WI38 (cell line): ENCODE measurements at regions not wholly inside any gene's neighbourhood (a gene's known extent, or its start where the extent isn't known, plus 50 kb on each side); places are given as distances from the start of the nearest gene placed in this dataset.

ENCODE experiments used
- H3K4me3 ChIP-seq: 2 replicates; pipeline ENCODE4 v1.5.1; 2011; ENCODE audit warnings: low read depth, mild to moderate bottlenecking, control low read depth, low read length
- TF ChIP-seq, protein P1 (sequence below): IDR thresholded peaks from 2 replicates; pipeline ENCODE4 v1.5.1; 2012; ENCODE audit warnings: low read depth, mild to moderate bottlenecking, control low read depth, low read length

DNA sequence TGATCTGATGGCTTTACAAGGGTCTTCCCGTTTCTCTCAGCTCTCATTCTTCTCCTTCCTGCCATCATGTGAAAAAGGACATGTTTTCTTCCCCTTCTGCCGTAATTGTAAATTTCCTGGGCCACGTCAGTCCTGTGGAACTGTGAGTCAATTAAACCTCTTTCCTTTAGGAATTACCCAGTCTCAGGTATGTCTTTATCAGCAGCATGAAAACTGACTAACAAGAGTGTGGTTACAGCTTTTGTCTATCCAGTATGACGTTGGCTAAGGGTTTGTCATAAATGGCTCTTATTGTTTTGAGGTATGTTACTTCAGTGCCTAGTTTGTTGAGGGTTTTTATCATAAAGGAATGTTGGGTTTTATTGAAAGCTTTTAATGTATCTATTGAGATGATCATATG lies 501.6 kb downstream of the CAAP1 start:
- TF ChIP-seq, protein P1, sequence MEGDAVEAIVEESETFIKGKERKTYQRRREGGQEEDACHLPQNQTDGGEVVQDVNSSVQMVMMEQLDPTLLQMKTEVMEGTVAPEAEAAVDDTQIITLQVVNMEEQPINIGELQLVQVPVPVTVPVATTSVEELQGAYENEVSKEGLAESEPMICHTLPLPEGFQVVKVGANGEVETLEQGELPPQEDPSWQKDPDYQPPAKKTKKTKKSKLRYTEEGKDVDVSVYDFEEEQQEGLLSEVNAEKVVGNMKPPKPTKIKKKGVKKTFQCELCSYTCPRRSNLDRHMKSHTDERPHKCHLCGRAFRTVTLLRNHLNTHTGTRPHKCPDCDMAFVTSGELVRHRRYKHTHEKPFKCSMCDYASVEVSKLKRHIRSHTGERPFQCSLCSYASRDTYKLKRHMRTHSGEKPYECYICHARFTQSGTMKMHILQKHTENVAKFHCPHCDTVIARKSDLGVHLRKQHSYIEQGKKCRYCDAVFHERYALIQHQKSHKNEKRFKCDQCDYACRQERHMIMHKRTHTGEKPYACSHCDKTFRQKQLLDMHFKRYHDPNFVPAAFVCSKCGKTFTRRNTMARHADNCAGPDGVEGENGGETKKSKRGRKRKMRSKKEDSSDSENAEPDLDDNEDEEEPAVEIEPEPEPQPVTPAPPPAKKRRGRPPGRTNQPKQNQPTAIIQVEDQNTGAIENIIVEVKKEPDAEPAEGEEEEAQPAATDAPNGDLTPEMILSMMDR: no peak
- H3K4me3 ChIP-seq: no peak overlapping the region

DNA sequence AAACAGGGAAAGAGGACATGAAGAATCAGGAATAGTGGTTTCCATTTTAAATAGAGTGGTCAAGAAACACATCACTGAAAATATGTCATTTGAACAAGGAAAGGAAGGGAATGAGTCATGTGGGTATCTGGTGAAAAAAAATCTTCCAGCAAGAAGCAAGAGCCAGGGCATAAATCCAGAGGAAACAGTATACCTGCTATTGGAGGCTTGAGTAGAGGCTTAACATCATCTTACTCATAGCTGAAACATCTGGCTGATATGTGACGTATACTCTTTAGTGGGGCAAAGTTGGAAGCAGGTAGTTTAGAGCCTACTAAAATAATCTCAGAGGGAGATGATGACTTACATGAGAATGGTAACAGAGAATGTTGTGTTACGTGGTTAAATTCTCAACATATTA lies 517.2 kb downstream of the CAAP1 start:
- TF ChIP-seq, protein P1: no peak
- no peak overlapping the region for H3K4me3 ChIP-seq

DNA sequence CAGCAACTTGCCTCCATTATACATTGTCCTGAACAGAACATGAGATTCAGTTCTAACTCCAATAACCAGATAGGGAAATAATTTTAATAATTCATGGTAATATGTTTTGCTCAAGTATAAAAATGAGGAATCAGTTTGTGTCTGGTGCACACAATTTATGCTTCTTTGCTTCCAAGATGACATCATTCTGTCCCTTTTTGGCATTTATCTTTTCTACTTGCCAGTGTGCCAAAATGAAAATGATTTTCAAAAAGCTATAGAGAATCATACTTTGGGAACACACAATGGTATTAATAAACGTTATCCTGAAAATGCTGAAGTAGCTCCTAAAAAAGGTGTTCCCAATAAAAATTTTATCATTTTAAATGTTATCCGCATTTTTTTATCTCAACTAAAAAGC lies 519.0 kb downstream of the CAAP1 start:
- TF ChIP-seq, protein P1: no peak
- H3K4me3 ChIP-seq: no peak overlapping the region

DNA sequence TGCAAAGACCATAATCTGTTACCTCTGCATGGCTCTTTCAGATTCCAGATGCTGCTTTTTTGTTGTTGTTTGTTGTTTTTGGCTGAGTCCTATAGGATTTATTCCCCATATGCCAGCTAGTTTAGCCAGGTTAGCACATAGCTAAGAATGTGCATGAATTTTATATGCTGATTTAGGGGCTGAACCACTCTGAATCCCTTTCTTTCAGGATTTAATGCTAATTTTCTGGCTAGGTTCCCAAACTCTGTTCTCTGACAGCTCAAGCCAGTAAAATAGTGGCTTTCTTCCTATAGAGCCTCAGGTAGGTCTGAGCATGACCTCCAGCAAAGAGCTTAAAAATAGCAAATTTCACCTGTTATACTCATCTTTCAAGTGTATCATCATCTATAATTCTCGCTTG lies 521.4 kb downstream of the CAAP1 start:
- TF ChIP-seq, protein P1: no peak
- H3K4me3 ChIP-seq: no peak overlapping the region

DNA sequence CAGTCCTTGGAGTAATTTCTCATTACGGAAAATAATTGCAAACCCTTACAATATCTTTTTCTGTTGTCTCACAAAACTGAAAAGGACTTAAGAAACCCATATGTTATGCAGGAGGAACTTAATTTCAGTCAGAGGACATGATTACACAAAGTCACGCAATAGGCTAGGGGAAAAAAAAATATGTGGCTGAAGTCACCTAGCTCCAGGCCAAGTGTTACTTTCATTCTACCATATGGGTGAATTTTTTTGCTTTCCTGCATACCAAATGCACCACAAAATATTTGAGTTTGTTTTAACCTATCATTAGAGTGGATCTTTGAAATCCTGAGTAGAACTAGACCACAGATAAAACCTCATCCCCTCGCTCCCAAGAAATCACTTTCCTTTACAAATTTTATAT lies 523.5 kb downstream of the CAAP1 start:
- TF ChIP-seq, protein P1: no peak
- H3K4me3 ChIP-seq: no peak overlapping the region

DNA sequence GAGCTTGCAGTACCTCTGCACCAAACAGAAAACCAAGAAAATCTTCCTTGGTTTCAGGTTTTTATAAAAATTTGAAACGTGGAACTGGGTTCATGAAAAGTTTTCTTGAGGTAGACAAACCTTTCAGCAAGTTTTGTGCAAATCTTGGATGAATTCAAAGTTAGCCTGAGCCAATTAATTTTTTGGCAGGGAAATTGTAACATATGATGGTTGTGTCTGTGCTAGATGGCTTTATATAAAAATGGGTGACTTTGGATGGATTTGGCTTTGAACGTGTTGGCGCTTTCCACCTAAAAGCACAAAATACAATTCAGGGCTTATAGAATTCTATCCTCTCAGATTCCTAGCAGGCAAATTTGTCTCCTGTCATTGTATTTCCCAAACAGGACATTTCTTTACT lies 524.4 kb downstream of the CAAP1 start:
- no peak overlapping the region for H3K4me3 ChIP-seq
- TF ChIP-seq, protein P1: no peak

DNA sequence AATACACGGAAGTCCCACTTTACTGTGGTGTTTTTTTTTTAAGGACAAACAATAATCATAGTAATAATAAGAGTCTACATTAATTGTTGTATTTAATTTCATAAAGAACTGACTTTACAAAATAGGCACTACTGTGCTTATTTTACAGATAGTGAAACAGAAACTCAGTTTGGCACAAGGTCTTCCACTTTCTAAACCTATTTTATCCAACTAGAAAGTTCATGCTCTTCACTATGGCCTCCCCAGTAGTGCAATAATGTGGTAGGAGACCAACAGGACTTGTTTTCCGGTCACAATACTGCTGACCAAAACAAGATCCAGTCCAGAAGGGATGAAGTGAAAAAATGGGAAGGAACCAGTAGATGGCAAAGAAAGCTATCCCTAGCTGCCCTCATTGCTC lies 531.6 kb downstream of the CAAP1 start:
- H3K4me3 ChIP-seq: no peak overlapping the region
- TF ChIP-seq, protein P1: no peak

DNA sequence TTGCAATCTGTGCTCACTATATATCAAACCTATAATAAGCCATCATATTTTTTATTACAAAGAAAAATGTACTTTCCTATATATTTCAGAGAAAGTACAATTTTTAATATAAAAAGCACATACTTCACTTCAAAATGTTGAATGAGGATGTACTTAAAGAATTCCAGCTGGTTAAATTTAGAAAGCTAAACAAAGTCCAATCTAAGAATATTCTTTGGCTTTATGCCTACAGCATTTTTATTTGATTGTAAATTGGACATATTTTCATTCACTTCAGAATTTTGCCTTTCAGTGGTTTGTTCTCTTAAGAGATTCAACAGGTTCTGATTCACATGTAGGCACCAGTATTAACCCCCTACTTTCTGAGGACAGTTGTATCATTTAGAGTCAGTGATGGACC lies 533.8 kb downstream of the CAAP1 start:
- TF ChIP-seq, protein P1: no peak
- no peak overlapping the region for H3K4me3 ChIP-seq
